ENCODE measurements at regions not wholly inside any gene's neighbourhood (a gene's known extent, or its start where the extent isn't known, plus 50 kb on each side); places are given as distances from the start of the nearest gene placed in this dataset.
"Not testable (repeated sequence)": the region's sequence is repeated elsewhere in the genome, so short reads cannot be mapped to it uniquely, and the experiment has no call there.

DNA sequence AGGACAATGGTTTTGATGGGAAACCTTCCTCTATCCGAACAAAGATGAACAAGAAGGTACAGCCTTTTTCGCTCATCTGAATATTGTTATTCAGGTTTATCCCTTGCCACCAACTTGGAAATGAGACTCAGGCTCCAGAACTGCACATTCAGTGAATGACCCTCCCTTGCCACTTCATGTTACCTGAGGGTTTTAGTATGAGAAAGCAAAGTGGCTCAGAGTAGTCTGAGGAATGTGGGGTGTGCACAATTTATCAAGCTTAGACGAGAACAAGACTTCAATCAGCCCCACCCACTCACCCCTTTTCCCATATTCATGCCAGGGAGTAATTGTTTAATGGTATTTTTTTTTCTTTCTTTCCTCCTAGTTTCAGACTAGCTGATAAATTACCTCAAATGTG lies 265.3 kb upstream of the POU1F1 start:
- H3K79me2 ChIP-seq (ENCODE audit: insufficient read depth, low read length): no peaks in the 10 kb centered on the region
- H4K20me1 ChIP-seq (ENCODE audit: insufficient read depth, low read length): no peaks in the 10 kb centered on the region
- H2AFZ ChIP-seq (ENCODE audit: low read length): no peak overlapping the region
- H3K4me1 ChIP-seq (ENCODE audit: insufficient read depth, low read length): no peaks in the 10 kb centered on the region
- no peaks in the 10 kb centered on the region for H3K36me3 ChIP-seq (ENCODE audit: insufficient read depth, low read length)
- H3K27ac ChIP-seq (ENCODE audit: low read depth, low read length): no peak overlapping the region
- no peaks in the 10 kb centered on the region for H3K27me3 ChIP-seq (ENCODE audit: insufficient read depth, low read length)
- H3K4me3 ChIP-seq (ENCODE audit: insufficient read depth, low read length): no peak overlapping the region
- no peak overlapping the region for H3K4me2 ChIP-seq (ENCODE audit: insufficient read depth, low read length)
- TF ChIP-seq, protein P1, sequence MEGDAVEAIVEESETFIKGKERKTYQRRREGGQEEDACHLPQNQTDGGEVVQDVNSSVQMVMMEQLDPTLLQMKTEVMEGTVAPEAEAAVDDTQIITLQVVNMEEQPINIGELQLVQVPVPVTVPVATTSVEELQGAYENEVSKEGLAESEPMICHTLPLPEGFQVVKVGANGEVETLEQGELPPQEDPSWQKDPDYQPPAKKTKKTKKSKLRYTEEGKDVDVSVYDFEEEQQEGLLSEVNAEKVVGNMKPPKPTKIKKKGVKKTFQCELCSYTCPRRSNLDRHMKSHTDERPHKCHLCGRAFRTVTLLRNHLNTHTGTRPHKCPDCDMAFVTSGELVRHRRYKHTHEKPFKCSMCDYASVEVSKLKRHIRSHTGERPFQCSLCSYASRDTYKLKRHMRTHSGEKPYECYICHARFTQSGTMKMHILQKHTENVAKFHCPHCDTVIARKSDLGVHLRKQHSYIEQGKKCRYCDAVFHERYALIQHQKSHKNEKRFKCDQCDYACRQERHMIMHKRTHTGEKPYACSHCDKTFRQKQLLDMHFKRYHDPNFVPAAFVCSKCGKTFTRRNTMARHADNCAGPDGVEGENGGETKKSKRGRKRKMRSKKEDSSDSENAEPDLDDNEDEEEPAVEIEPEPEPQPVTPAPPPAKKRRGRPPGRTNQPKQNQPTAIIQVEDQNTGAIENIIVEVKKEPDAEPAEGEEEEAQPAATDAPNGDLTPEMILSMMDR (IDR thresholded peaks at IDR 0.05; ENCODE audit: extremely low read depth, low read depth, low read length): no peak
- DNase-seq (ENCODE audit: insufficient read length, low spot score, missing footprints): no peak
- no peaks in the 10 kb centered on the region for H3K9me3 ChIP-seq (ENCODE audit: low read depth, low read length)

DNA sequence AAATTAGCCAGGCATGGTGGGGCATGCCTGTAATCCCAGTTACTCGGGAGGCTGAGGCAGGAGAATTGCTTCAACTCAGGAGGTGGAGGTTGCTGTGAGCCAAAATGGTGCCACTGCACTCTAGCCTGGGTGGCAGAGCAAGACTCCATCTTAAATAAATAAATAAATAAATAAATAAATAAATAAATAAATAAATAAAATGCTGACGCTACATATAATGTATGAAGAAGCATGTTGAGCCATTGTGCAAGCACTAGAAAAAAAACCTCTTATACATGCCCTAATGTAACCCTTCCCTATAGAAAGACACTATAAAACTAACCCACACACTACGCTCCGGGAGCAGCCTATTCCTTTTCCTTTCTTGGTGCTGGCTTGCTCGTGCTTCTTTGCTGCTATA lies 262.3 kb upstream of the POU1F1 start:
- H2AFZ ChIP-seq (ENCODE audit: low read length); H3K36me3 ChIP-seq (ENCODE audit: insufficient read depth, low read length); H4K20me1 ChIP-seq (ENCODE audit: insufficient read depth, low read length); H3K4me3 ChIP-seq (ENCODE audit: insufficient read depth, low read length); H3K27me3 ChIP-seq (ENCODE audit: insufficient read depth, low read length); DNase-seq (ENCODE audit: insufficient read length, low spot score, missing footprints); H3K4me2 ChIP-seq (ENCODE audit: insufficient read depth, low read length); H3K4me1 ChIP-seq (ENCODE audit: insufficient read depth, low read length); H3K79me2 ChIP-seq (ENCODE audit: insufficient read depth, low read length); H3K9me3 ChIP-seq (ENCODE audit: low read depth, low read length); H3K27ac ChIP-seq (ENCODE audit: low read depth, low read length): not testable (repeated sequence)

DNA sequence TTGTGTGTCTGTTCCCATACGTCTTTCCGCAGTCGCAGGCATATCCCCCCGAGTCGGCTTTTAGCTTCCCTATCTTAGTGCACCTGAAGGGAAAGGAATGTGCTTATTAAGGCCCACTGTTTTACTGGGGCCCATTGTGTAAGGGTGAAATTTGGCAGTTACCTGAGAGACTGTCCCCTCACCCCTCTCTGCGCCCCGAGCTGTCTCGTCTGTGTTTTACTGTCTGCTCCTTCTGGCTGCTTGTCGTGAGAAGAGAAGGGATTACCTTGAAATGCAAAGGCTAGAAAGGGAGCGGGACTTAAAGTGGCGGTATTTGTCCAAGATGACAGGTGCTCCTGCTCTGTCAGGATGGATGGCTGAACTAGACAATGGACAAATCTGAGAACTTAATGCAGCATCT lies 233.0 kb upstream of the POU1F1 start:
- Histone ChIP-seq H3K4me1 (ENCODE audit: insufficient read depth, low read length) (no peaks in the 10 kb centered on the region), H3K4me3 (ENCODE audit: insufficient read depth, low read length) (no peak overlapping the region), H3K4me2 (ENCODE audit: insufficient read depth, low read length) (no peak overlapping the region), H3K27me3 (ENCODE audit: insufficient read depth, low read length) (peaks cover 3% of the 10 kb centered on the region), H2AFZ (ENCODE audit: low read length) (no peak overlapping the region), H3K79me2 (ENCODE audit: insufficient read depth, low read length) (no peaks in the 10 kb centered on the region), H3K9me3 (ENCODE audit: low read depth, low read length) (no peaks in the 10 kb centered on the region), H3K27ac (ENCODE audit: low read depth, low read length) (no peak overlapping the region), H3K36me3 (ENCODE audit: insufficient read depth, low read length) (no peaks in the 10 kb centered on the region), H4K20me1 (ENCODE audit: insufficient read depth, low read length) (no peaks in the 10 kb centered on the region)
- DNase-seq (ENCODE audit: insufficient read length, low spot score, missing footprints): no peak
- TF ChIP-seq, protein P1 (IDR thresholded peaks at IDR 0.05; ENCODE audit: extremely low read depth, low read depth, low read length): no peak

DNA sequence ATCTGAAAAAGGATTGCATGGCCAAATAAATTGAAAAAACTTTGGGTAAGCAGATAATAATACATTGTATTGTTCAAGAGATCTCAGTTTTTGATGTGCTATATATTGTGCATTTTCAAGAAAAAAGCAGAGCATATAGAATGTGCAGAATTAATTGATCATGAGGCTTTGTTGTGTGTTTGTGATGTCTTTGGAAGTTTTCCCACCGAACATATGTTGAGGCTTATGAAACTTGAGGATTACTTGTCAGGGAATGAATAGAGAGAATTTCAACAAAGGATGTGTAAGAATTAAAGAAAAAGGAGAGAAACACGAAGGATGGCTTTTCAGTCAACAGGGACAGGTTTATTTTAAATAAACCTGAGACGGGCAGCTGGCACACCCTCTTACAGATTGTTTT lies 232.5 kb upstream of the POU1F1 start:
- Histone ChIP-seq H3K36me3 (ENCODE audit: insufficient read depth, low read length) (no peaks in the 10 kb centered on the region), H3K27ac (ENCODE audit: low read depth, low read length) (no peak overlapping the region), H3K4me2 (ENCODE audit: insufficient read depth, low read length) (no peak overlapping the region), H3K27me3 (ENCODE audit: insufficient read depth, low read length) (peaks cover 3% of the 10 kb centered on the region), H2AFZ (ENCODE audit: low read length) (no peak overlapping the region), H4K20me1 (ENCODE audit: insufficient read depth, low read length) (no peaks in the 10 kb centered on the region), H3K4me3 (ENCODE audit: insufficient read depth, low read length) (no peak overlapping the region), H3K4me1 (ENCODE audit: insufficient read depth, low read length) (no peaks in the 10 kb centered on the region), H3K9me3 (ENCODE audit: low read depth, low read length) (no peaks in the 10 kb centered on the region), H3K79me2 (ENCODE audit: insufficient read depth, low read length) (no peaks in the 10 kb centered on the region)
- no peak for DNase-seq (ENCODE audit: insufficient read length, low spot score, missing footprints)
- TF ChIP-seq, protein P1 (IDR thresholded peaks at IDR 0.05; ENCODE audit: extremely low read depth, low read depth, low read length): no peak

DNA sequence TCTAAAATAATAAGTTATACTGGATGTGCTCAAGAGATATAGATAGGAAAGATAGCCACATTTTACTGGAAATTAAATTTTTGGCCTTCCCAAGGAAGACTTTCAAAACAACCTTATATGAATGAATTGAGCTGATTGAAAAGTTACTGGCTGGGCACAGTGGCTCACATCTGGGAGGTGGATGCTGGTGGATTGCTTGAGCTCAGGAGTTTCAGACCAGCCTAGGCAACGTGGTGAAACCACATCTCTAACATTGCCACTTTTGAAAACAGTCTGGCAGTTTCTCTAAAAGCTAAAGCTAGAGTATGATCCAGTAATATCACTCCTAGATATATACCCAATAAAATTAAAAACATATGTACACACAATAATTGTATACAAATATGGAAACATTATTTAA lies 231.4 kb upstream of the POU1F1 start:
- Histone ChIP-seq H4K20me1 (ENCODE audit: insufficient read depth, low read length) (no peaks in the 10 kb centered on the region), H2AFZ (ENCODE audit: low read length) (no peak overlapping the region), H3K4me2 (ENCODE audit: insufficient read depth, low read length) (no peak overlapping the region), H3K79me2 (ENCODE audit: insufficient read depth, low read length) (no peaks in the 10 kb centered on the region), H3K36me3 (ENCODE audit: insufficient read depth, low read length) (no peaks in the 10 kb centered on the region), H3K4me1 (ENCODE audit: insufficient read depth, low read length) (no peaks in the 10 kb centered on the region), H3K9me3 (ENCODE audit: low read depth, low read length) (no peaks in the 10 kb centered on the region), H3K4me3 (ENCODE audit: insufficient read depth, low read length) (no peak overlapping the region), H3K27ac (ENCODE audit: low read depth, low read length) (no peak overlapping the region), H3K27me3 (ENCODE audit: insufficient read depth, low read length) (peaks cover 3% of the 10 kb centered on the region)
- TF ChIP-seq, protein P1 (IDR thresholded peaks at IDR 0.05; ENCODE audit: extremely low read depth, low read depth, low read length): no peak
- DNase-seq (ENCODE audit: insufficient read length, low spot score, missing footprints): no peak

Data from osteoblast (primary cell).